B cell (primary cell): ENCODE measurements at regions not wholly inside any gene's neighbourhood (a gene's known extent, or its start where the extent isn't known, plus 50 kb on each side); places are given as distances from the start of the nearest gene placed in this dataset.

Experiments
- ATAC-seq: fragments of 200-7000 bp; cut with Tn5 transposase; one replicate; pipeline ENCODE4 v1.10.0; 2021; ENCODE audit warnings: low read depth, mild to moderate bottlenecking, moderate number of reproducible peaks, moderate library complexity
- CTCF ChIA-PET: fragments of 350-600 bp; sonication (Branson Sonifier 250); formaldehyde crosslinking; loops from one replicate; lab custom pipeline; 2021; ENCODE audit warnings: antibody characterized with exemption, inconsistent platforms; lab: Charles Lee
- POLR2A ChIA-PET: fragments of 350-600 bp; sonication (Branson Sonifier 250); formaldehyde crosslinking; loops from one replicate; lab custom pipeline; 2021; ENCODE audit warnings: antibody characterized with exemption; lab: Charles Lee
- DNase-seq: peaks from one replicate; pipeline ENCODE4 v3.0.0; 2013
- H2AFZ ChIP-seq: 2 replicates; pipeline ENCODE4 v1.6.1; 2012; ENCODE audit warnings: mild to moderate bottlenecking, low read depth, low read length; ENCODE audit not compliant: insufficient read depth, poor library complexity, severe bottlenecking
- H3K27ac ChIP-seq, 2 donors: 1 replicate in 1 of 2; 2 replicates in 1 of 2; pipeline ENCODE4 v1.5.1; 2012 to 2013; ENCODE audit warnings: low read length in 2 of 2, mild to moderate bottlenecking in 2 of 2, moderate library complexity in 1 of 2
- H3K27me3 ChIP-seq, 4 experiments: fragments of 200-600 bp in 1 of 4; sonication (generic) in 1 of 4; replicated peaks in 1 of 4; 1 replicate in 2 of 4; 2 replicates in 2 of 4; pipeline versions ENCODE4 v1.6.1 to v1.7.0; 2013 to 2016; ENCODE audit warnings: low read length in 3 of 4, mild to moderate bottlenecking in 2 of 4, mixed read lengths in 1 of 4, moderate library complexity in 1 of 4; ENCODE audit not compliant: insufficient read depth in 4 of 4, control insufficient read depth in 3 of 4; ENCODE audit errors: control extremely low read depth in 1 of 4
- H3K36me3 ChIP-seq, 2 experiments: replicated peaks in 1 of 2; 1 replicate in 1 of 2; 2 replicates in 1 of 2; pipeline versions ENCODE4 v1.6.1 to v1.7.1; 2013; ENCODE audit warnings: low read length in 1 of 2; ENCODE audit not compliant: insufficient read depth in 2 of 2, control insufficient read depth in 1 of 2; ENCODE audit errors: control extremely low read depth in 1 of 2, extremely low read depth in 1 of 2
- H3K4me1 ChIP-seq, 2 donors: fragments of 200-600 bp in 1 of 2; sonication (generic) in 1 of 2; 1 replicate in 1 of 2; 2 replicates in 1 of 2; pipeline versions ENCODE4 v1.5.1 to v1.6.1; 2013 to 2017; ENCODE audit warnings: low read length in 2 of 2; ENCODE audit not compliant: control insufficient read depth in 2 of 2, insufficient read depth in 2 of 2
- H3K4me2 ChIP-seq: replicated peaks from 2 replicates; pipeline ENCODE3; 2012; ENCODE audit warnings: mild to moderate bottlenecking, low read depth, low read length; ENCODE audit not compliant: poor library complexity, severe bottlenecking
- H3K4me3 ChIP-seq, 5 experiments: fragments of 200-600 bp in 1 of 5; sonication (generic) in 1 of 5; 1 replicate in 3 of 5; 2 replicates in 2 of 5; pipeline versions ENCODE4 v1.5.1 to v1.7.0; 2011 to 2016; ENCODE audit warnings: low read length in 4 of 5, mild to moderate bottlenecking in 4 of 5, low read depth in 2 of 5, control low read depth in 1 of 5, moderate library complexity in 1 of 5; ENCODE audit not compliant: insufficient read depth in 1 of 5; ENCODE audit errors: control extremely low read depth in 1 of 5, extremely low read depth in 1 of 5
- H3K79me2 ChIP-seq: fragments of 200-600 bp; sonication (generic); one replicate; pipeline ENCODE4 v1.6.0; 2016; ENCODE audit warnings: low read length; ENCODE audit not compliant: control insufficient read depth, insufficient read depth
- H3K9ac ChIP-seq: fragments of 200-600 bp; sonication (generic); 2 replicates; pipeline ENCODE4 v1.6.1; 2017; ENCODE audit warnings: mild to moderate bottlenecking, low read length, moderate library complexity
- H3K9me3 ChIP-seq, 3 donors: one replicate each; pipeline versions ENCODE4 v1.6.1 to v1.7.1; 2013; ENCODE audit warnings: low read length in 2 of 3; ENCODE audit not compliant: control insufficient read depth in 2 of 3, insufficient read depth in 1 of 3; ENCODE audit errors: control extremely low read depth in 1 of 3
- H4K20me1 ChIP-seq: 2 replicates; pipeline ENCODE4 v1.6.0; 2012; ENCODE audit warnings: mild to moderate bottlenecking, low read length; ENCODE audit not compliant: insufficient read depth, control insufficient read depth, poor library complexity, severe bottlenecking
- H3K27ac Mint-ChIP-seq: one replicate; pipeline ENCODE4 v1.8.0; 2021; ENCODE audit warnings: mixed read lengths
- H3K27me3 Mint-ChIP-seq: one replicate; pipeline ENCODE4 v1.8.0; 2021; ENCODE audit warnings: mixed read lengths
- H3K4me1 Mint-ChIP-seq: one replicate; pipeline ENCODE4 v1.8.0; 2021; ENCODE audit warnings: mixed read lengths
- H3K4me3 Mint-ChIP-seq: one replicate; pipeline ENCODE4 v1.8.0; 2021; ENCODE audit warnings: mixed read lengths
- H3K9me3 Mint-ChIP-seq: one replicate; pipeline ENCODE4 v1.8.0; 2022; ENCODE audit warnings: mixed read lengths; ENCODE audit not compliant: insufficient read depth
- CTCF ChIP-seq: fragments of 200-600 bp; IDR thresholded peaks from one replicate; pipeline ENCODE4 v1.8.0; 2022; ENCODE audit warnings: antibody characterized with exemption, mild to moderate bottlenecking
- EZH2 ChIP-seq: IDR thresholded peaks from 2 replicates; pipeline ENCODE4 v1.6.1; 2012; ENCODE audit warnings: borderline replicate concordance, low read depth, mild to moderate bottlenecking, moderate library complexity, low read length; ENCODE audit not compliant: insufficient read depth, poor library complexity, severe bottlenecking
- WGBS: methylation state at CpG from one replicate; pipeline ENCODE4 v1.1.5; 2013; ENCODE audit warnings: missing lambda C conversion rate; ENCODE audit not compliant: insufficient coverage; 5-methylcytosine and 5-hydroxymethylcytosine counted together
- intact Hi-C: fragments of 100-400 bp; cut with micrococcal nuclease; formaldehyde crosslinking; loops from one replicate; pipeline ENCODE4 v1.10.0; 2022

- Histone ChIP-seq H3K27ac (no peak overlapping the region), H3K4me3 (no peak overlapping the region), H3K9ac (no peak overlapping the region), H3K36me3 (no peaks in the 10 kb centered on the region), H3K4me2 (no peak overlapping the region), H3K27me3 (peaks cover 0 to 12% (median 0%) of the 10 kb centered on the region in 4 experiments), H3K79me2 (no peaks in the 10 kb centered on the region), H3K4me1 (no peaks in the 10 kb centered on the region), H4K20me1 (no peaks in the 10 kb centered on the region), H3K9me3 (no peaks in the 10 kb centered on the region), H2AFZ (no peak overlapping the region)
- H3K27ac Mint-ChIP-seq = no peak overlapping the region
- H3K9me3 Mint-ChIP-seq = no peaks in the 10 kb centered on the region
- 81% methylated on average over 4 of the region's 4 CpGs for WGBS
- DNase-seq (no peak), ATAC-seq (no peak)
- POLR2A ChIA-PET = no interaction called here
- CTCF ChIA-PET = no interaction called here
- H3K4me1 Mint-ChIP-seq = no peaks in the 10 kb centered on the region
- no peak overlapping the region for H3K4me3 Mint-ChIP-seq
- peaks cover 10% of the 10 kb centered on the region for H3K27me3 Mint-ChIP-seq
- TF ChIP-seq CTCF (no peak), EZH2 (no peak)
- intact Hi-C loops = no loop called here
These were observed 95.5 kb downstream of the GYPC start for GRCh38 chr2:126751477-126751876.

GRCh38 chr2:126752876-126753275, 96.9 kb downstream of the GYPC start:
- no peaks in the 10 kb centered on the region for H3K4me1 Mint-ChIP-seq
- intact Hi-C loops = no loop called here
- Histone ChIP-seq H3K4me2 (no peak overlapping the region), H3K9me3 (no peaks in the 10 kb centered on the region), H3K27ac (no peak overlapping the region), H3K4me3 (no peak overlapping the region), H2AFZ (no peak overlapping the region), H3K9ac (no peak overlapping the region), H3K4me1 (no peaks in the 10 kb centered on the region), H3K79me2 (no peaks in the 10 kb centered on the region), H3K27me3 (peaks cover 0 to 12% (median 0%) of the 10 kb centered on the region in 4 experiments), H3K36me3 (no peaks in the 10 kb centered on the region), H4K20me1 (no peaks in the 10 kb centered on the region)
- POLR2A ChIA-PET = no interaction called here
- WGBS = 91% methylated on average over 4 of the region's 4 CpGs
- H3K27me3 Mint-ChIP-seq = peaks cover 16% of the 10 kb centered on the region
- no peak overlapping the region for H3K4me3 Mint-ChIP-seq
- DNase-seq (no peak), ATAC-seq (no peak)
- CTCF ChIA-PET = no interaction called here
- H3K27ac Mint-ChIP-seq = no peak overlapping the region
- no peak for TF ChIP-seq EZH2
- no peak for TF ChIP-seq CTCF
- no peaks in the 10 kb centered on the region for H3K9me3 Mint-ChIP-seq
